ENCODE measurements at regions not wholly inside any gene's neighbourhood (a gene's known extent, or its start where the extent isn't known, plus 50 kb on each side); places are given as distances from the start of the nearest gene placed in this dataset.

DNA sequence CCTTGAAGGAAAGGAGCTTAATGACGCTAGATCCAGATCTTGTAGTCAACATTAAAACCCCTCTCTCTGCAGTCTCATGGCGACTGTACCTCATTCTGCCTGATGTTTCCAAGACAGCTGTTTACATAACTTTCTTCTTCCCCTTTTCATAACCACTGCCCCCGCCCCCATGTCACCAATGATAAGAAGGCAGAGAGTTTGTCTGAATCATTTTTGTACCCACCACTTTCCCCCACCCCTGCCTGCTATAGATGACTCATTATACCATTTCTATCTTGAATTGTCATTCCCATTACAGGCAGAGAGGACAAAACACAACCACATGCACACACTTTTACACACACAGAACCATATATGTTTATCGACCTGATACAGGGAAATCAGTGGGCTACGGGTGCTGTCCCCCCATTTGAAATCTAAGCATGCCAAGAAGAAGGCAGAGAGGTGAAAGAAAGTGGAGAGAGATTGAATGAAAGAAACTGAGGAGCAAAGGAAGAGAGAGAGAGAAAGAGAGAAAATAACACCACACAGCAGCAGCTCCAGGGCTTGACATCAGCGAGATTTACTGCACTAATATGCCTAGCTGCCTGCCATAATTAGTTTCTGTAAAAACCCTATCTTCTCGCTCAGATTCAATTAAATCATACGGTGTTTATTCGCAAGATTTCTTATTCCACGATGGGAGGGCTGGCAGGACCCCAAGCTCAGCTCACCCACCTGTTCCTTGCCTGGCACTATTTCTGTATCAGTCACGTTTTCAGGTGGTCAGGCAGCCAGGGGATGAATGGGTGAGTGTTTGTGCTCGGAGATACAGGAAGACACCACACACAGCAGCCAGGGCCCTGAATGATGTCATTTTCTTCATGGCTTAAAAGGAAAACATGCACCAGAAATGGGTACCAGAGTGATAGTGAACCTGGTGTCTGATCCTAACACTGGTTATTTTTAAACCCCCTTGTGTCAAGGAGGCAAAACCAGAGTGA lies 114.3 kb upstream of the SERP2 start:
- Histone ChIP-seq H3K27ac (peak overlapping the region; percentile 20 to 73 (median 51)), H3K36me3 (no peaks in the 10 kb centered on the region), H3K27me3 (no peaks in the 10 kb centered on the region), H3K4me1 (peaks cover 0 to 10% (median 0%) of the 10 kb centered on the region in 4 donors), H3K4me3 (peak overlapping the region in 1 of 4 donors; percentile 2), H3K9me3 (no peaks in the 10 kb centered on the region)
- TF ChIP-seq CTCF (IDR thresholded peaks at IDR 0.05) (no peak), POLR2A (IDR thresholded peaks at IDR 0.05) (no peak)
- DNase-seq = peak in 2 of 3 donors; percentile 81 to 87

GRCh38 chr13:44260336-44260735 lies 113.3 kb upstream of the SERP2 start:
- no peak for DNase-seq
- Histone ChIP-seq H3K9me3 (no peaks in the 10 kb centered on the region), H3K27ac (peak overlapping the region in 3 of 4 donors; percentile 43 to 73 (median 59)), H3K4me1 (peaks cover 0 to 10% (median 0%) of the 10 kb centered on the region in 4 donors), H3K36me3 (no peaks in the 10 kb centered on the region), H3K27me3 (no peaks in the 10 kb centered on the region), H3K4me3 (no peak overlapping the region)
- TF ChIP-seq POLR2A (IDR thresholded peaks at IDR 0.05) (no peak), CTCF (IDR thresholded peaks at IDR 0.05) (no peak)

- no peak for DNase-seq
- peaks cover 0 to 7% (median 0%) of the 10 kb centered on the region in 4 donors for H3K4me1 ChIP-seq
- no peaks in the 10 kb centered on the region for H3K36me3 ChIP-seq
- H3K4me3 ChIP-seq = no peak overlapping the region
- H3K27ac ChIP-seq = peak overlapping the region in 1 of 4 donors; percentile 1
- H3K27me3 ChIP-seq = no peaks in the 10 kb centered on the region
- H3K9me3 ChIP-seq = no peaks in the 10 kb centered on the region
- no peak for TF ChIP-seq POLR2A (IDR thresholded peaks at IDR 0.05)
- no peak for TF ChIP-seq CTCF (IDR thresholded peaks at IDR 0.05)
Observed at GRCh38 chr13:44263751-44264620, 109.6 kb upstream of the SERP2 start.

- no peak overlapping the region for H3K4me3 ChIP-seq
- no peak overlapping the region for H3K27ac ChIP-seq
- no peak for TF ChIP-seq CTCF (IDR thresholded peaks at IDR 0.05)
- DNase-seq = no peak
- no peaks in the 10 kb centered on the region for H3K9me3 ChIP-seq
- H3K4me1 ChIP-seq = no peaks in the 10 kb centered on the region
- H3K27me3 ChIP-seq = no peaks in the 10 kb centered on the region
- H3K36me3 ChIP-seq = no peaks in the 10 kb centered on the region
Observed at GRCh38 chr13:44266305-44266704, 107.3 kb upstream of the SERP2 start.

DNA sequence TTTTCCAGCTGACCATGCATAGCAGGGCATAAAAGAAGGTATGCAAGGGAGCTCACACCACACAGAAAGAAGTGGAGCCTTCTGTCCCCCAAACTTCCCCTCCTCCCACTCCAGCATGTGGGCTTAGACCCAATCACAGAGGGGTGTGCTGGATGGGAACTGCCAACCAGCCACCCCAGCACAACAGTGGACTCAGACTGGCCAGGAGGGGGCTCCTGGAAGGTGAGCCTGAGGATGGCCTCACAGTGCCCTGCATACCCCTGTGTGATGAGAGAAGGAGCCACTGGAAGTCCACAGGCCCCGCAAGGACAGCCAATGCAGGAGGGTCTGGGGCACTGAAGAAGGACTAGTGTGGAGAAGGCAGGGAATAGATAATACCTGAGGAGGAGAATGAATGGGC lies 106.9 kb upstream of the SERP2 start:
- DNase-seq = no peak
- Histone ChIP-seq H3K27ac (no peak overlapping the region), H3K36me3 (no peaks in the 10 kb centered on the region), H3K4me3 (no peak overlapping the region), H3K9me3 (no peaks in the 10 kb centered on the region), H3K4me1 (no peaks in the 10 kb centered on the region), H3K27me3 (no peaks in the 10 kb centered on the region)
- no peak for TF ChIP-seq CTCF (IDR thresholded peaks at IDR 0.05)
- no peak for TF ChIP-seq POLR2A (IDR thresholded peaks at IDR 0.05)
